Thoracic aorta (tissue), 2 donors: ENCODE measurements at regions not wholly inside any gene's neighbourhood (a gene's known extent, or its start where the extent isn't known, plus 50 kb on each side); places are given as distances from the start of the nearest gene placed in this dataset.
"Not testable (repeated sequence)": the region's sequence is repeated elsewhere in the genome, so short reads cannot be mapped to it uniquely, and the experiment has no call there.

ENCODE experiments used
- ATAC-seq: fragments of 150-250 bp; one replicate; pipeline ENCODE4 v1.8.0; 2017; ENCODE audit warnings: low read depth; ENCODE audit not compliant: insufficient number of reproducible peaks, low FRiP score
- DNase-seq: peaks from one replicate; pipeline ENCODE4 v3.0.0-alpha.2; 2020; ENCODE audit warnings: low spot score
- H3K27ac ChIP-seq, 2 donors: fragments of 200-600 bp; sonication (generic); 1 replicate in 1 of 2; 2 replicates in 1 of 2; pipeline ENCODE4 v1.5.1; 2016; ENCODE audit warnings: mild to moderate bottlenecking in 2 of 2, moderate library complexity in 2 of 2
- H3K27me3 ChIP-seq: fragments of 200-600 bp; sonication (generic); replicated peaks from 2 replicates; pipeline ENCODE4 v1.6.0; 2016; ENCODE audit warnings: mild to moderate bottlenecking; ENCODE audit not compliant: insufficient read depth
- H3K36me3 ChIP-seq: fragments of 200-600 bp; sonication (generic); one replicate; pipeline ENCODE4 v1.5.1; 2016
- H3K4me1 ChIP-seq, 2 donors: fragments of 200-600 bp; sonication (generic); 1 replicate in 1 of 2; 2 replicates in 1 of 2; pipeline versions ENCODE4 v1.5.1 to v1.6.0; 2016; ENCODE audit warnings: low read depth in 2 of 2, mild to moderate bottlenecking in 1 of 2; ENCODE audit not compliant: control insufficient read depth in 1 of 2
- H3K4me3 ChIP-seq: fragments of 200-600 bp; sonication (generic); 2 replicates; pipeline ENCODE4 v1.5.1; 2016; ENCODE audit warnings: mild to moderate bottlenecking
- H3K9me3 ChIP-seq: fragments of 200-600 bp; sonication (generic); 2 replicates; pipeline ENCODE4 v1.5.1; 2016
- TF ChIP-seq, protein P1 (sequence below): fragments of 200-600 bp; sonication (generic); IDR thresholded peaks from one replicate; pipeline ENCODE4 v1.5.1; 2019; ENCODE audit warnings: antibody characterized with exemption

DNA sequence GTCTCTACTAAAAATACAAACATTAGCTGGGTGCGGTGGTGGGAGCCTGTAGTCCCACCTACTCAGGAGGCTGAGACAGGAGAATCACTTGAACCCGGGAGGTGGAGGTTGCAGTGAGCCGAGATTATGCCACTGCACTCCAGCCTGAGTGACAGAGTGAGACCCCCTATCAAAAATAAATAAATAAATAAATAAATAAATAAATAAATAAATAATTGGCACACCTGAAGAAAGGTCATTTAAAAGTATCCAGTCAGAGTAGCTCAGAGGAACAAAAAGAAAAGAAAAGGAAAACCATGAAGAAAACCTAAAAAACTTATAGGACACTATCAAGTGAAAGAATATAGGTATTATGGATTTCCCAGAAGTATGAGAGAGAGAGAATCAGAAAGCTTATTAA, 330.1 kb upstream of the AR start:
- not testable (repeated sequence) for H3K4me1 ChIP-seq, H3K9me3 ChIP-seq, DNase-seq, H3K27me3 ChIP-seq, H3K27ac ChIP-seq, H3K36me3 ChIP-seq, ATAC-seq, H3K4me3 ChIP-seq

DNA sequence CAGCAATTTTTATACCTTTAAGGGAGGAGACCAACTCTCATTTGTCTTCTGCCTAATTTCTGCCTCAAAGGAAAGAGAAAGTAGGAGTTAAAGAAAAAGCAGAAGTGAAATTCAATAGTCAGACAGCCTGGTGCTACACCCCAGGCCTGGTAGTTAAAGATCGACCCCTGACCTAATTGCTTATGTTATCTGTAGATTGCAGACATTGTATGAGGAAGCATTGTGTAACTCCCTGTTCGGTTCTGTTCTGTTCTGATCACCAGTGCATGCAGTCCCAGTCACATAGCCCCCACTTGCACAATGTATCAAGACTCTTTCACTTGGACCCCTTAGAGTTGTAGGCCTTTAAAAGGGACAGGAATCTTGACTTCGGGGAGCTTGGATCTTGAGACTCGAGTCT, 335.9 kb upstream of the AR start:
- H3K9me3 ChIP-seq, result no peaks in the 10 kb centered on the region
- H3K4me3 ChIP-seq, result no peak overlapping the region
- no peak for ATAC-seq
- no peaks in the 10 kb centered on the region for H3K27me3 ChIP-seq
- no peak for DNase-seq
- no peaks in the 10 kb centered on the region for H3K4me1 ChIP-seq
- H3K27ac ChIP-seq, result no peak overlapping the region
- TF ChIP-seq, protein P1, sequence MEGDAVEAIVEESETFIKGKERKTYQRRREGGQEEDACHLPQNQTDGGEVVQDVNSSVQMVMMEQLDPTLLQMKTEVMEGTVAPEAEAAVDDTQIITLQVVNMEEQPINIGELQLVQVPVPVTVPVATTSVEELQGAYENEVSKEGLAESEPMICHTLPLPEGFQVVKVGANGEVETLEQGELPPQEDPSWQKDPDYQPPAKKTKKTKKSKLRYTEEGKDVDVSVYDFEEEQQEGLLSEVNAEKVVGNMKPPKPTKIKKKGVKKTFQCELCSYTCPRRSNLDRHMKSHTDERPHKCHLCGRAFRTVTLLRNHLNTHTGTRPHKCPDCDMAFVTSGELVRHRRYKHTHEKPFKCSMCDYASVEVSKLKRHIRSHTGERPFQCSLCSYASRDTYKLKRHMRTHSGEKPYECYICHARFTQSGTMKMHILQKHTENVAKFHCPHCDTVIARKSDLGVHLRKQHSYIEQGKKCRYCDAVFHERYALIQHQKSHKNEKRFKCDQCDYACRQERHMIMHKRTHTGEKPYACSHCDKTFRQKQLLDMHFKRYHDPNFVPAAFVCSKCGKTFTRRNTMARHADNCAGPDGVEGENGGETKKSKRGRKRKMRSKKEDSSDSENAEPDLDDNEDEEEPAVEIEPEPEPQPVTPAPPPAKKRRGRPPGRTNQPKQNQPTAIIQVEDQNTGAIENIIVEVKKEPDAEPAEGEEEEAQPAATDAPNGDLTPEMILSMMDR, result no peak
- H3K36me3 ChIP-seq, result no peaks in the 10 kb centered on the region

DNA sequence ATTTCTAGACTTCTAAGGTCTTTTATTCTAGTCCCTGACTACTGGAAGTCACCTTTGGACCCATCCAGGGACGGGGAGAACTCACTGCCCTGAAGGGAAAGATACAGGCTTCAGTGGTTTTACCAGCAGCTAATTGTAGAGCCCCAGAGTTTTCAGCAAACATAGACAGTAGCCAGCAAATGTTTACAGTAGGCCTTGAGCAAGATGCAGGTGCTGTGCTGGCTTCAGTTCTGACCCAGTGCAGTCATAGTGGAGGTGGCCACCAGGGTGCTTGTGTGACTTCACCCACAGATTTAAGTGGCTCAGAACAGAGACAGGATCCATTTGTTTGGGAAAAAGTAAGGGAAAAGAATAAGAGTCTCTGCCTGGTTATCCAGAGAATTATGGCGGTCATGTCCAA, 384.4 kb upstream of the AR start:
- TF ChIP-seq, protein P1, result no peak
- H3K27ac ChIP-seq, result no peak overlapping the region
- no peak for DNase-seq
- ATAC-seq, result no peak
- no peaks in the 10 kb centered on the region for H3K27me3 ChIP-seq
- H3K4me3 ChIP-seq, result no peak overlapping the region
- no peaks in the 10 kb centered on the region for H3K9me3 ChIP-seq
- H3K36me3 ChIP-seq, result no peaks in the 10 kb centered on the region
- H3K4me1 ChIP-seq, result no peaks in the 10 kb centered on the region

DNA sequence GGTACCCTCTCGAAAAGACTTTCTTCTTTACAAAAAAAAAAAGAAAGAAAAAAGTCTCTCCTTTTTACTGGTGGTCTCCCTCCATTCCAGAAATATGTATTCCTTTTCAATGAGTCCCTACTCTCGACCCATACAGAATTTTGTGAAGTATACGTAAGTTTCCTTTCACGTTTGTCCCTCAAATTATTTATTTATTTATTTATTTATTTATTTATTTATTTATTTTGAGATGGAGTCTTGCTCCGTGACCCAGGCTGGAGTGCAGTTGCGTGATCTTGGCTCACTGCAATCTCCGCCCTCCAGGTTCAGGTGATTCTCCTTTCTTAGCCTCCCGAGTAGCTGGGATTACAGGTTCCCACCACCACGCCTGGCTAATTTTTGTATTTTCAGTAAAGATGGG, 429.2 kb upstream of the AR start:
- no peaks in the 10 kb centered on the region for H3K4me1 ChIP-seq
- no peaks in the 10 kb centered on the region for H3K36me3 ChIP-seq
- DNase-seq (no peak), ATAC-seq (no peak)
- no peak overlapping the region for H3K27ac ChIP-seq
- H3K9me3 ChIP-seq, result no peaks in the 10 kb centered on the region
- H3K4me3 ChIP-seq, result no peak overlapping the region
- H3K27me3 ChIP-seq, result no peaks in the 10 kb centered on the region
- TF ChIP-seq, protein P1, result no peak

DNA sequence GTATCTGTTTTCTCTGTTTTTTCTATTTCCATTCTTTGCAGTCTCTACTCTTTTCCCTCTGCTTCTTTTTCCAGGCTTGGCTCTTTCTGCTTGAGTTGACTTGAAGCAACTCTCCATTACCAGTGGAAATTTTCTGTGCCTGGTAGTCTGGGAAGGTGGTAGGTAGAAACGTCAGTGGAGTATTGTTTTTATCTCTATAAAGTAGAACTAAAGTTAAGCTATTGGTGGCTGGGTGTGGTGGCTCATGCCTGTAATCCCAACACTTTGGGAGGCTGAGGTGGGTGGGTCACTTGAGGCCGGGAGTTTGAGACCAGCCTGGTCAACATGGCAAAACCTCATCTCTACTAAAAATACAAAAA, 438.1 kb upstream of the AR start:
- Histone ChIP-seq H3K36me3 (no peaks in the 10 kb centered on the region), H3K27me3 (no peaks in the 10 kb centered on the region), H3K4me1 (no peaks in the 10 kb centered on the region), H3K9me3 (no peaks in the 10 kb centered on the region), H3K4me3 (no peak overlapping the region), H3K27ac (no peak overlapping the region)
- TF ChIP-seq, protein P1, result no peak
- ATAC-seq (no peak), DNase-seq (no peak)

DNA sequence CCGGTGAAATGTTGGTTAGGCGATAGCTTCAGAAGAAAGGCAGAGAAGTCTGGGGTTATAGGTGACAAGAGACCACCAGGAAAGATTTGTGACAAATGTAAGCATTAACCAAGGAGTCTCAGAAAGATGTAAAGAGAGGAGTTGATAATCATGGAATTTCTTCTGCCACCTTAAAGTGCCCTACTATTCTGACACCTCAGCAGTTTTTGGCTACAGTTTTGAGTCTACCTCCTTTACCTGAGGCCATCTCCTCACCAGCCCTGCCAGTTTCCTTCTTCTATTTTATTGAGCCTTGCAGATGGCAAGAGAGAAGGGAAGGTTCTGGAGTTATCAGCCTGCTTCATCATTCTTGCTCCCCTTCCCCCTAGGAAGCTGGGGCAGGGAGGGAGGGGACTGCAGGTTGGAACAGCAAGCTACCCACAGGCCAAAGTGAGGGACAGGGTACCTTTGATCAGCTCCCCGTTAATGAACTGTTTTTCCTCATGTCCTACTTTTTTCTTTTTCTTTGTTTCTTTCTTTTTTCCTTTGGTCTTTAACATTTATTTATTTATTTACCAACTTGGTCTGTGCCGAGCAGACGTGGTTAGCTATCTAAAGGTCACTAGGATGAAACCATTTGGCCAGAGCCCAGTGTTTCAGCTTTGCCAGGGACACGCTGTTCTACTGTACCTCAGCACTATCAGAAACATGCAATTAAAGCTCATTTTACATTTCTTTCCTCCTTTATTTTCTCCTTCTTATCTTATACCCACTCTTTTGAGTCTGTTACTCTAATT, 438.7 kb upstream of the AR start:
- ATAC-seq, result no peak

More for the DNA sequence above, 438.7 kb upstream of the AR start:
- Histone ChIP-seq H3K4me1 (no peaks in the 10 kb centered on the region), H3K27me3 (no peaks in the 10 kb centered on the region), H3K36me3 (no peaks in the 10 kb centered on the region), H3K4me3 (no peak overlapping the region), H3K27ac (no peak overlapping the region), H3K9me3 (no peaks in the 10 kb centered on the region)
- TF ChIP-seq, protein P1, result no peak
- no peak for DNase-seq
